OCI-LY3 (cell line): ENCODE measurements at regions not wholly inside any gene's neighbourhood (a gene's known extent, or its start where the extent isn't known, plus 50 kb on each side); places are given as distances from the start of the nearest gene placed in this dataset.

Source experiments
- H2AFZ ChIP-seq: fragments of 200-600, 300-600 bp; shearing (Covaris generic); 2 replicates; pipeline ENCODE4 v1.6.0; 2014; ENCODE audit warnings: antibody characterized with exemption, low read depth, low read length
- H3K27ac ChIP-seq: fragments of 200-600, 300-600 bp; sonication (generic); 2 replicates; pipeline ENCODE4 v1.5.1; 2014; ENCODE audit warnings: mild to moderate bottlenecking, low read length, moderate library complexity, mixed read lengths
- H3K27me3 ChIP-seq: fragments of 200-600, 300-600 bp; sonication (generic); 2 replicates; pipeline ENCODE4 v1.6.1; 2014; ENCODE audit warnings: low read depth, low read length, mixed read lengths
- H3K36me3 ChIP-seq: fragments of 200-600, 300-600 bp; sonication (generic); replicated peaks from 2 replicates; pipeline ENCODE3; 2014; ENCODE audit warnings: low read depth, low read length, mixed read lengths
- H3K4me1 ChIP-seq: fragments of 300-600, 200-600 bp; sonication (generic); 2 replicates; pipeline ENCODE4 v1.6.1; 2014; ENCODE audit warnings: low read length, mixed read lengths
- H3K4me2 ChIP-seq: fragments of 200-600, 300-600 bp; sonication (generic); 2 replicates; pipeline ENCODE4 v1.6.1; 2014; ENCODE audit warnings: low read length, mixed read lengths
- H3K4me3 ChIP-seq: fragments of 300-600, 200-600 bp; sonication (generic); 2 replicates; pipeline ENCODE4 v1.5.1; 2014; ENCODE audit warnings: antibody characterized with exemption, mild to moderate bottlenecking, low read length, moderate library complexity
- H3K79me2 ChIP-seq: fragments of 300-600, 200-600 bp; shearing (Covaris generic); 2 replicates; pipeline ENCODE4 v1.6.1; 2014; ENCODE audit warnings: mild to moderate bottlenecking, low read length, mixed read lengths
- H3K9ac ChIP-seq: fragments of 300-600, 200-600 bp; shearing (Covaris generic); 2 replicates; pipeline ENCODE4 v1.6.0; 2014; ENCODE audit warnings: mild to moderate bottlenecking, low read length, moderate library complexity
- H3K9me3 ChIP-seq: fragments of 200-600, 300-600 bp; shearing (Covaris generic); 2 replicates; pipeline ENCODE4 v1.6.1; 2014; ENCODE audit warnings: low read length, mixed read lengths; ENCODE audit not compliant: insufficient read depth
- H4K20me1 ChIP-seq: fragments of 200-600, 300-600 bp; sonication (generic); 2 replicates; pipeline ENCODE4 v1.6.1; 2016; ENCODE audit warnings: low read length, mixed read lengths; ENCODE audit not compliant: insufficient read depth
- CTCF ChIP-seq: fragments of 200-600, 300-600 bp; sonication (generic); IDR thresholded peaks from 2 replicates; pipeline ENCODE4 v1.5.1; 2014; ENCODE audit warnings: antibody characterized with exemption, low read length, low read depth
- EZH2phosphoT487 ChIP-seq: fragments of 200-600 bp; shearing (Covaris generic); IDR thresholded peaks from 2 replicates; pipeline ENCODE4 v1.6.1; 2018; ENCODE audit warnings: antibody characterized with exemption, mixed run types, low read depth

GRCh38 chr14:39762576-39763401, 330.6 kb upstream of the FBXO33 start:
- H4K20me1 ChIP-seq, result no peaks in the 10 kb centered on the region
- H3K9me3 ChIP-seq, result no peaks in the 10 kb centered on the region
- peak overlapping the region; percentile 58 for H3K27ac ChIP-seq
- peak overlapping the region; percentile 4; the same call in 1 of the 2 replicates for H3K9ac ChIP-seq
- no peak overlapping the region; the same call in 1 of the 2 replicates for H2AFZ ChIP-seq
- H3K27me3 ChIP-seq, result 0 out of 2 replicates have a peak, but pooled peaks cover 5% of the 10 kb centered on the region
- no peak for TF ChIP-seq CTCF
- no peak for TF ChIP-seq EZH2phosphoT487
- H3K4me1 ChIP-seq, result peaks cover 28% of the 10 kb centered on the region
- peak overlapping the region; percentile 47 for H3K4me3 ChIP-seq
- no peaks in the 10 kb centered on the region for H3K36me3 ChIP-seq
- H3K79me2 ChIP-seq, result no peaks in the 10 kb centered on the region
- H3K4me2 ChIP-seq, result peak overlapping the region; percentile 63

- Histone ChIP-seq H3K4me1 (peaks cover 18% of the 10 kb centered on the region), H4K20me1 (no peaks in the 10 kb centered on the region), H3K36me3 (no peaks in the 10 kb centered on the region), H3K9ac (no peak overlapping the region), H3K79me2 (no peaks in the 10 kb centered on the region), H3K4me3 (no peak overlapping the region), H3K27me3 (no peaks in the 10 kb centered on the region), H2AFZ (no peak overlapping the region), H3K27ac (no peak overlapping the region), H3K4me2 (peak overlapping the region; percentile 2; the same call in 1 of the 2 replicates), H3K9me3 (no peaks in the 10 kb centered on the region)
- TF ChIP-seq EZH2phosphoT487 (no peak), CTCF (no peak)
These were observed 323.1 kb upstream of the FBXO33 start for GRCh38 chr14:39755269-39755878.

DNA sequence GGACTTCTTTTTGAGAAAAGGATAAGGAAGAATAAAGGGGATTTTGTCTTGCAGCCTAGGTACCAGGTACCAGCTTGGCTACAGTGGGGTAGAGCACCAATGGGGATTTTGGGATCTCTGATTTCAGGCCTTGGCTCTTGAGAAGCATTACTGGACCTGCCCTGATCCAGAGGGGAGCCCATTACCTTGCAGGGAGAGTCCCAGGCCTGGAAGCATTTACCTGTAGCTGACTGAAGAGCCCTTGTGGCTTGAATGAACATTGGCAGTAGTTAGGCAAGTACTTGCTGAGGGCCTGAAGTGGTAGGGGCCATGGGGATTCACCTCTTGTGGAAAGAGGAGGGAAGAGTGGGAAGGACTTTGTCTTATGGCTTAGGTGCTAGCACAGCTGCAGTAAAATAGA, 308.2 kb upstream of the FBXO33 start:
- Histone ChIP-seq H4K20me1 (no peaks in the 10 kb centered on the region), H3K9ac (no peak overlapping the region), H3K9me3 (peaks cover 3% of the 10 kb centered on the region; the same call in 1 of the 2 replicates), H3K27me3 (no peaks in the 10 kb centered on the region), H3K27ac (no peak overlapping the region), H3K79me2 (no peaks in the 10 kb centered on the region), H2AFZ (no peak overlapping the region), H3K4me2 (no peak overlapping the region), H3K4me1 (peaks cover 12% of the 10 kb centered on the region), H3K4me3 (no peak overlapping the region), H3K36me3 (no peaks in the 10 kb centered on the region)
- no peak for TF ChIP-seq EZH2phosphoT487
- TF ChIP-seq CTCF, result no peak

DNA sequence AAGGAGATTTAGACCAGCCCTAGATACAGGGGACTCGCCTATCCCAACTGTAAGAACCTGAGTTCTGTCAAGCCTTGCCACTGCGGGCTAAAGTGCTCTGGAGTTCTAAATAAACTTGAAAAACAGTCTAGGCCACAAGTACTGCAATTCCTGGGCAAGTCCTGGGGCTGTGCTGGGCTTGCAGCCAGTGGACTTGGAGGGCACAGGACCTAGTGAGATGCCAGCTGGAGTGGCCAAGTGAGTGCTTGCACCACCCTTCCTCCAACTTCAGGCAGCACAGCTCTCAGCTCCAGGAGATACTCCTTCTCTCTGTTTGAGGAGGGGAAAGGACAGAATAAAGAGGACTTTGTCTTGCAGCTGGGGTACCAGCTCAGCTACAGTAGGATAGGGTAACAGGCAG, 307.6 kb upstream of the FBXO33 start:
- no peaks in the 10 kb centered on the region for H3K27me3 ChIP-seq
- TF ChIP-seq EZH2phosphoT487, result no peak
- no peak for TF ChIP-seq CTCF
- H3K79me2 ChIP-seq, result no peaks in the 10 kb centered on the region
- H3K4me3 ChIP-seq, result no peak overlapping the region
- H3K9me3 ChIP-seq, result peaks cover 3% of the 10 kb centered on the region; the same call in 1 of the 2 replicates
- H4K20me1 ChIP-seq, result no peaks in the 10 kb centered on the region
- H3K9ac ChIP-seq, result no peak overlapping the region
- H3K27ac ChIP-seq, result no peak overlapping the region
- no peak overlapping the region for H2AFZ ChIP-seq
- H3K36me3 ChIP-seq, result no peaks in the 10 kb centered on the region
- H3K4me1 ChIP-seq, result peaks cover 12% of the 10 kb centered on the region
- no peak overlapping the region for H3K4me2 ChIP-seq
